ENCODE measurements at regions not wholly inside any gene's neighbourhood (a gene's known extent, or its start where the extent isn't known, plus 50 kb on each side); places are given as distances from the start of the nearest gene placed in this dataset.

DNA sequence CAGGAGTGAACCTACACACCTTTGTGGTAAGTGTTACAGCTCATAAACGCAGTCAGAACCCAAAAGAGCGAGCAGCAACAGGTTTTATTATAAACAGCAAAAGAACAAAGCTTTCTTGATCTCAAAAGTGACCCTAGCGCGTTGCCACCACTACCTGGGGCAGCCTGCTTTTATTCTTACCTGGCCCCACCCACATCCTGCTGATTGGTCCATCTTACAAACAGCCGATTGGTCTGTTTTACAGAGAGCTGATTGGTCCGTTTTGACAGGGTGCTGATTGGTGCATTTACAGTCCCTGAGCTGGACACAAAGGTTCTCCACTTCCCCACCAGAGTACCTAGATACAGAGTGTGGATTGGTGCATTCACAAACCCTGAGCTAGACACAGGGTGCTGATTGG, 143.1 kb downstream of the ARRDC4 start:
- TF ChIP-seq, protein P1, sequence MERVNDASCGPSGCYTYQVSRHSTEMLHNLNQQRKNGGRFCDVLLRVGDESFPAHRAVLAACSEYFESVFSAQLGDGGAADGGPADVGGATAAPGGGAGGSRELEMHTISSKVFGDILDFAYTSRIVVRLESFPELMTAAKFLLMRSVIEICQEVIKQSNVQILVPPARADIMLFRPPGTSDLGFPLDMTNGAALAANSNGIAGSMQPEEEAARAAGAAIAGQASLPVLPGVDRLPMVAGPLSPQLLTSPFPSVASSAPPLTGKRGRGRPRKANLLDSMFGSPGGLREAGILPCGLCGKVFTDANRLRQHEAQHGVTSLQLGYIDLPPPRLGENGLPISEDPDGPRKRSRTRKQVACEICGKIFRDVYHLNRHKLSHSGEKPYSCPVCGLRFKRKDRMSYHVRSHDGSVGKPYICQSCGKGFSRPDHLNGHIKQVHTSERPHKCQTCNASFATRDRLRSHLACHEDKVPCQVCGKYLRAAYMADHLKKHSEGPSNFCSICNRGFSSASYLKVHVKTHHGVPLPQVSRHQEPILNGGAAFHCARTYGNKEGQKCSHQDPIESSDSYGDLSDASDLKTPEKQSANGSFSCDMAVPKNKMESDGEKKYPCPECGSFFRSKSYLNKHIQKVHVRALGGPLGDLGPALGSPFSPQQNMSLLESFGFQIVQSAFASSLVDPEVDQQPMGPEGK (CRISPR knock-in tag; IDR thresholded peaks at IDR 0.05; ENCODE audit: borderline replicate concordance) = no peak
- TF ChIP-seq ZNF8 (CRISPR knock-in tag; IDR thresholded peaks at IDR 0.05) = no peak
- TF ChIP-seq BACH2 (CRISPR knock-in tag; IDR thresholded peaks at IDR 0.05; ENCODE audit: borderline replicate concordance) = no peak
- TF ChIP-seq, protein P2, sequence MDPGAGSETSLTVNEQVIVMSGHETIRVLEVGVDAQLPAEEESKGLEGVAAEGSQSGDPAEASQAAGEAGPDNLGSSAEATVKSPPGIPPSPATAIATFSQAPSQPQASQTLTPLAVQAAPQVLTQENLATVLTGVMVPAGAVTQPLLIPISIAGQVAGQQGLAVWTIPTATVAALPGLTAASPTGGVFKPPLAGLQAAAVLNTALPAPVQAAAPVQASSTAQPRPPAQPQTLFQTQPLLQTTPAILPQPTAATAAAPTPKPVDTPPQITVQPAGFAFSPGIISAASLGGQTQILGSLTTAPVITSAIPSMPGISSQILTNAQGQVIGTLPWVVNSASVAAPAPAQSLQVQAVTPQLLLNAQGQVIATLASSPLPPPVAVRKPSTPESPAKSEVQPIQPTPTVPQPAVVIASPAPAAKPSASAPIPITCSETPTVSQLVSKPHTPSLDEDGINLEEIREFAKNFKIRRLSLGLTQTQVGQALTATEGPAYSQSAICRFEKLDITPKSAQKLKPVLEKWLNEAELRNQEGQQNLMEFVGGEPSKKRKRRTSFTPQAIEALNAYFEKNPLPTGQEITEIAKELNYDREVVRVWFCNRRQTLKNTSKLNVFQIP (CRISPR knock-in tag; IDR thresholded peaks at IDR 0.05; ENCODE audit: borderline replicate concordance, low read depth) = no peak
- no peak for TF ChIP-seq ZNF565 (CRISPR knock-in tag; conservative IDR thresholded peaks at IDR 0.05; ENCODE audit: low read depth)
- TF ChIP-seq, protein P3, sequence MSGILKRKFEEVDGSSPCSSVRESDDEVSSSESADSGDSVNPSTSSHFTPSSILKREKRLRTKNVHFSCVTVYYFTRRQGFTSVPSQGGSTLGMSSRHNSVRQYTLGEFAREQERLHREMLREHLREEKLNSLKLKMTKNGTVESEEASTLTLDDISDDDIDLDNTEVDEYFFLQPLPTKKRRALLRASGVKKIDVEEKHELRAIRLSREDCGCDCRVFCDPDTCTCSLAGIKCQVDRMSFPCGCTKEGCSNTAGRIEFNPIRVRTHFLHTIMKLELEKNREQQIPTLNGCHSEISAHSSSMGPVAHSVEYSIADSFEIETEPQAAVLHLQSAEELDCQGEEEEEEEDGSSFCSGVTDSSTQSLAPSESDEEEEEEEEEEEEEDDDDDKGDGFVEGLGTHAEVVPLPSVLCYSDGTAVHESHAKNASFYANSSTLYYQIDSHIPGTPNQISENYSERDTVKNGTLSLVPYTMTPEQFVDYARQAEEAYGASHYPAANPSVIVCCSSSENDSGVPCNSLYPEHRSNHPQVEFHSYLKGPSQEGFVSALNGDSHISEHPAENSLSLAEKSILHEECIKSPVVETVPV (CRISPR knock-in tag; IDR thresholded peaks at IDR 0.05) = no peak
- TF ChIP-seq ZFP3 (CRISPR knock-in tag; IDR thresholded peaks at IDR 0.05) = no peak
- no peak for TF ChIP-seq ZC3H10 (CRISPR knock-in tag; IDR thresholded peaks at IDR 0.05)
- TF ChIP-seq CSDC2 (CRISPR knock-in tag; IDR thresholded peaks at IDR 0.05) = no peak
- no peak for TF ChIP-seq RARB (CRISPR knock-in tag; IDR thresholded peaks at IDR 0.05)
